Calu3 (cell line): ENCODE measurements at regions not wholly inside any gene's neighbourhood (a gene's known extent, or its start where the extent isn't known, plus 50 kb on each side); places are given as distances from the start of the nearest gene placed in this dataset.

Experiments
- BruUV-seq: library from RNA; stranded (reverse); fragments of 400-500 nt; replicated peaks from 2 replicates; lab custom pipeline; 2021; lab: Mats Ljungman, UMichigan
- CTCF ChIA-PET: fragments of 300-600 bp; sonication (Branson Sonifier 250); formaldehyde crosslinking; loops from one replicate; lab custom pipeline; 2022; ENCODE audit warnings: antibody characterized with exemption; lab: Charles Lee
- DNase-seq: peaks from one replicate; pipeline ENCODE4 v3.0.0; 2022
- H3K27ac Mint-ChIP-seq: one replicate; pipeline ENCODE4 v1.8.0; 2022; ENCODE audit warnings: mixed read lengths; ENCODE audit not compliant: unreplicated experiment
- H3K27me3 Mint-ChIP-seq: one replicate; pipeline ENCODE4 v1.8.0; 2022; ENCODE audit warnings: mixed read lengths; ENCODE audit not compliant: unreplicated experiment
- H3K36me3 Mint-ChIP-seq: one replicate; pipeline ENCODE4 v1.8.0; 2022; ENCODE audit warnings: mild to moderate bottlenecking, moderate library complexity, mixed read lengths; ENCODE audit not compliant: insufficient read depth, unreplicated experiment
- H3K4me1 Mint-ChIP-seq: one replicate; pipeline ENCODE4 v1.8.0; 2022; ENCODE audit warnings: mild to moderate bottlenecking, low read depth, mixed read lengths; ENCODE audit not compliant: unreplicated experiment
- H3K4me3 Mint-ChIP-seq: one replicate; pipeline ENCODE4 v1.8.0; 2022; ENCODE audit warnings: mild to moderate bottlenecking, low read depth, moderate library complexity, mixed read lengths; ENCODE audit not compliant: unreplicated experiment
- H3K9me3 Mint-ChIP-seq: one replicate; pipeline ENCODE4 v1.8.0; 2022; ENCODE audit warnings: low read depth, mixed read lengths; ENCODE audit not compliant: unreplicated experiment
- intact Hi-C: fragments of 100-400 bp; cut with micrococcal nuclease; formaldehyde crosslinking; loops from one replicate; pipeline ENCODE4 v1.10.0; 2022; ENCODE audit not compliant: unreplicated experiment
- TF ChIP-seq, protein P1 (sequence below): fragments of 200-600 bp; IDR thresholded peaks from one replicate; pipeline ENCODE4 v1.8.0; 2022; ENCODE audit warnings: antibody characterized with exemption; ENCODE audit not compliant: unreplicated experiment

DNA sequence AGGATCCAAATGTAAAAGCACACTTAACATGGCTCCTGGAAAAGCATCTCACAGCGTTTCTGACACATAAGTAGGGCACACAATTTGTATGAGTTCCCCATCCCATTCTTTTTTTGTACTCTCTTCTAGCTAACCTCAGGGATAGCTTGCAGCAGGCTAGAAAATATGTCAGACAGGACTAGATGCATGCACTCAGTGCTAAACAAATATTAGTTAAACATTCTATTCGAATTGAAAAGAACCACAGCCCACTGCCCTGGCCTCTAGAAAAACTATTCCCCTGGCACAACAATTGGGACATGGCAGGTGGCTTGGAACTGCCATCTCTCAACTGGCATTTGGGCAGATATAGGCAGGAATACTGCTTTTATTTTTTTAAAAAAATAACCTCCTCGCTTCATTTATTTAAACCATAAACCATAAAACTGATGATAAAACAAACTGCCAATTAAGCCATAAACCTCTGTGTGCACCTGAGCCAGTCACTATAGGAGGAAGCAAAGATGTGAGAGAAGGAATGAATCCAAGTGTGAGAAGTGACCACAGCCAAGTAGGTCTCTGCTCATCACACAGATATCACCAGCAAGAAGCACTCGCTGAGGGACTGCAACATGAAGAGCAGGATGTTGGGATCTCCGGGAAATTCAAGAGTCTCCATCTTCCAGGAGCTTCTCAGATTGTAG lies 394.1 kb downstream of the NEBL start:
- Mint-ChIP-seq H3K4me1 (no peaks in the 10 kb centered on the region), H3K27me3 (no peaks in the 10 kb centered on the region), H3K27ac (no peak overlapping the region), H3K4me3 (no peak overlapping the region), H3K9me3 (peaks cover 21% of the 10 kb centered on the region), H3K36me3 (no peaks in the 10 kb centered on the region)
- CTCF ChIA-PET = no interaction called here
- BruUV-seq = no TSS peak
- TF ChIP-seq, protein P1, sequence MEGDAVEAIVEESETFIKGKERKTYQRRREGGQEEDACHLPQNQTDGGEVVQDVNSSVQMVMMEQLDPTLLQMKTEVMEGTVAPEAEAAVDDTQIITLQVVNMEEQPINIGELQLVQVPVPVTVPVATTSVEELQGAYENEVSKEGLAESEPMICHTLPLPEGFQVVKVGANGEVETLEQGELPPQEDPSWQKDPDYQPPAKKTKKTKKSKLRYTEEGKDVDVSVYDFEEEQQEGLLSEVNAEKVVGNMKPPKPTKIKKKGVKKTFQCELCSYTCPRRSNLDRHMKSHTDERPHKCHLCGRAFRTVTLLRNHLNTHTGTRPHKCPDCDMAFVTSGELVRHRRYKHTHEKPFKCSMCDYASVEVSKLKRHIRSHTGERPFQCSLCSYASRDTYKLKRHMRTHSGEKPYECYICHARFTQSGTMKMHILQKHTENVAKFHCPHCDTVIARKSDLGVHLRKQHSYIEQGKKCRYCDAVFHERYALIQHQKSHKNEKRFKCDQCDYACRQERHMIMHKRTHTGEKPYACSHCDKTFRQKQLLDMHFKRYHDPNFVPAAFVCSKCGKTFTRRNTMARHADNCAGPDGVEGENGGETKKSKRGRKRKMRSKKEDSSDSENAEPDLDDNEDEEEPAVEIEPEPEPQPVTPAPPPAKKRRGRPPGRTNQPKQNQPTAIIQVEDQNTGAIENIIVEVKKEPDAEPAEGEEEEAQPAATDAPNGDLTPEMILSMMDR = no peak
- no peak for DNase-seq
- intact Hi-C loops = no loop called here

DNA sequence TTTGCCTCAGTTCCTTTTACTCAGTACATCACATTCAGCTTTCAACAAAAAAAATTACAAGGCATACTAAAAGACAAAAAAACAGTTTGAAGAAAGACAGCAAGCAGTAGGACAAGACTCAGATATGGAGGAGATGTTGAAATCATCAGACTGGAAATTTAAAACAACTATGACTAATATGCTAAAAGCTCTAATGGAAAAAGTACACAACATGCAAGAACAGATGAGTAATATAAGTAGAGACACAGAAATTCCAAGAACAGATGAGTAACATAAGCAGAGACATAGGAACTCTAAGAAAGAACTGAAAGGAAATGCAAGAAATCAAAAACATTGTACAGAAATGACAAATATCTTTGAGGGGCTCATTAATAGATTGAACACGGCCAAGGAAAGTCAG lies 402.6 kb downstream of the NEBL start:
- CTCF ChIA-PET = no interaction called here
- DNase-seq = no peak
- no TSS peak for BruUV-seq
- no peak overlapping the region for H3K4me3 Mint-ChIP-seq
- no peaks in the 10 kb centered on the region for H3K4me1 Mint-ChIP-seq
- H3K36me3 Mint-ChIP-seq = no peaks in the 10 kb centered on the region
- H3K9me3 Mint-ChIP-seq = peaks cover 13% of the 10 kb centered on the region
- H3K27ac Mint-ChIP-seq = no peak overlapping the region
- intact Hi-C loops = no loop called here
- no peaks in the 10 kb centered on the region for H3K27me3 Mint-ChIP-seq
- TF ChIP-seq, protein P1 = no peak

DNA sequence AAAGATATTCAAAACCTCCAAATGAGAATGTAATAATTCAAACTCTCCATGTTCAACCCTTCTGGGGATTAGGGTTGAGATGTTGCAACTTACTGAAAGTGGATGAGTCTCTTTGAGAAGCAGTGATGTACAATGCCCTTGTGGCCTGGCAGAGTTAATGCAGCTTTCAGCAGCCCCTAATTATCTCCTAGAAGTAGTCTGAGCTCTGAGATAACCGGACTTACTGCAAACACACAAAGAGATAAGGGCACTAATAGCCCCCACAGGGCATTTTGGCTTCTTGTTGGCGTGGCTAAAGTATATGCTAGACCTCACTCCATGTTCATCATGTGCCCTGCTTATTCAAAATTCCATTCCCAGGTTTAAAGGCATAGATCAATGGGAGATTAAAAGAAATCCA lies 404.7 kb downstream of the NEBL start:
- no peak overlapping the region for H3K27ac Mint-ChIP-seq
- TF ChIP-seq, protein P1 = no peak
- no TSS peak for BruUV-seq
- no peak for DNase-seq
- no peaks in the 10 kb centered on the region for H3K27me3 Mint-ChIP-seq
- H3K36me3 Mint-ChIP-seq = no peaks in the 10 kb centered on the region
- CTCF ChIA-PET = no interaction called here
- intact Hi-C loops = no loop called here
- no peaks in the 10 kb centered on the region for H3K4me1 Mint-ChIP-seq
- H3K4me3 Mint-ChIP-seq = no peak overlapping the region
- peaks cover 11% of the 10 kb centered on the region for H3K9me3 Mint-ChIP-seq

- Mint-ChIP-seq H3K36me3 (no peaks in the 10 kb centered on the region), H3K27ac (no peak overlapping the region), H3K27me3 (no peaks in the 10 kb centered on the region), H3K9me3 (peaks cover 14% of the 10 kb centered on the region), H3K4me1 (no peaks in the 10 kb centered on the region), H3K4me3 (no peak overlapping the region)
- TF ChIP-seq, protein P1 = no peak
- intact Hi-C loops = no loop called here
- CTCF ChIA-PET = no interaction called here
- no peak for DNase-seq
- BruUV-seq = no TSS peak
Observed at GRCh38 chr10:20489961-20490360, 407.1 kb downstream of the NEBL start.
